ENCODE measurements at regions not wholly inside any gene's neighbourhood (a gene's known extent, or its start where the extent isn't known, plus 50 kb on each side); places are given as distances from the start of the nearest gene placed in this dataset.

DNA sequence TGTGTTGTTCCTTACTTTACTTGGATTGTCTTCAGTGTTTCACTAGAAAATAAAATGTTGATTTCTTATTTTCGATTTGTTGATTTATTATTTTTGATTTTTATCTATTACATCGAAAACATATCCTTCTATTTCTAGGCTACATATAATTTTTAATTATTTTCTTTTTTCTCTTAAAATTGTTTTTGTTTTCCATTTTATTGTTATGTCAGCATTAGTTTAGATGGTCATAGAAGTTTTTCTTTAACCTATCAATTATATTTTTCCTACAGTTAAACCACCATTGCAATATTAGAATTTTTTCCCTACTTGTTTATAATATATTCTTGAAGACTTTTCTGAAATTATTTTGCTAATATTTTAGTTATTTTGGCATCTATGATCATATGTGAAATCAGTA, 1685.1 kb downstream of the RPA4 start:
- DNase-seq (ENCODE audit: low spot score) = no peak

DNA sequence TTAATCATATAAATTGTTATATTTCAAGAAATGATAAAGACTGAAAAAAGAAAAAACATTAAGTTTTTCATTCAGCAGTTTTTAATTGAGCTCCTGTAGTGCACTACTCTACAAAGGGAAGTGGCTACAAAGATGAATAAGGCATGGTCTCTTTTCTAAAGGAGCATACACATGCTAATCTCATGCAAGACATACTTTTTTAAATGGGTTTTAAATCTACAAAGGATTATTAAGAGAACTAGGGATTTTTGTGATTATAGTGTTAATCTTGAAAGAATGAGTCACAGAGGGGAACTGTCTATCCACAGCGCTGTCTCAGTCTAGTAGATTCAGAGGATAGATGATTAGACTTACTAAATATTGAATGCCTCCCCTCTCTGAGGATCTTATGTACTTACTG, 1722.2 kb downstream of the RPA4 start:
- no peak for DNase-seq (ENCODE audit: low spot score)

DNA sequence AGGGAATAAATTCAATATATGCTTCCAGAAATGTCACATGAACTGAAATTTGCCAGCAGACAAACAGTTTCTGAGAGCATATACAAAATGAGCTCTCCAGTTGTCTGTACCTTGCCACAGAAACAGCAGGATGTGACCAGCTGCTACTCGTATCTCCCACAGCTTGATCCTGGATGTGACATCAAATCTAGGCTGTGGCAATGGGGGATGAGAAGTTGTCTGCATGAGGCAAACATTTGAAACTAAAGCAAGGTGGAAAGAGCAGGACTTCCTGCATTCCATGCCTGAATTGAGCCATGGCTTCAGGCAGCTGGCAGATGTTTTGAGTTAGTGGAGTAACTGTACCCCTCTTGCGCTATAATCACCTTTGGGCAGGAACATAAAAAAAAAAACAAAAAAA, 1724.0 kb downstream of the RPA4 start:
- no peak for DNase-seq (ENCODE audit: low spot score)

DNA sequence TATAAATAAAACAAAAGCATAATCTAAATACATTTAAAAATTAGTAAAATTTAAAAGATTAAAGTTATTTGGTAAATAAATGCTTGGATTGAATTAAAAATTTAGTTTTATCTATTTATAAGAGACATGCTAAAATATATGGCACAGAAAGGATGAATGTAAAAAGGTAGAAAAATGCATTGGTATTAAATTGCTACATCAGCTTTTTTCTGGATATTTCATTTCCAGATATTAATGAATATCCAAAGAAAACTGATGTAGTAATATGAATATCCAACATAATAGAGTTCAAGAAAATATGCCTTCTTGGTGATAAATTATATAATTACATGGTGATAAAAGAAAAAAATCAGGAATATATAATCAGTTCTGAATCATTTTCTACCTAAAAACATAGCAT, 1743.9 kb downstream of the RPA4 start:
- no peak for DNase-seq (ENCODE audit: low spot score)

DNA sequence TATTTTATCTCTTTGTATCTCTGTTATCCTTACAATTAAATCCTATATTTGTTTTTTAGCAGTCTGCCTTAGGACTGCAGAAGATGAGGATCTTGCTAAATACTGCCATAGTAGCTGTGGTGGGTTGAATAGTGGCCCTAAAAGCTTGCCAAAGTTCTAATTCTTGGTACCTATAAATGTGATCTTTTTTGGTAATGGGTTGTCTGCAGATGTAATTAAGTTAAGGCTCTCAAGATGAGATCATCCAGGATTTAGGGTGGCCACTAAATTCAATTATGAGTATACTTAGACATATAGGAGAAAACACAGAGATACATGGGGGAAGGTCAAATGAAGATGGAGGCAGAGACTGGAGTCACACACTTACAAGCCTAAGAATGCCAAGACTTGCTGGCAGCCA, 1753.7 kb downstream of the RPA4 start:
- DNase-seq (ENCODE audit: low spot score) = no peak

DNA sequence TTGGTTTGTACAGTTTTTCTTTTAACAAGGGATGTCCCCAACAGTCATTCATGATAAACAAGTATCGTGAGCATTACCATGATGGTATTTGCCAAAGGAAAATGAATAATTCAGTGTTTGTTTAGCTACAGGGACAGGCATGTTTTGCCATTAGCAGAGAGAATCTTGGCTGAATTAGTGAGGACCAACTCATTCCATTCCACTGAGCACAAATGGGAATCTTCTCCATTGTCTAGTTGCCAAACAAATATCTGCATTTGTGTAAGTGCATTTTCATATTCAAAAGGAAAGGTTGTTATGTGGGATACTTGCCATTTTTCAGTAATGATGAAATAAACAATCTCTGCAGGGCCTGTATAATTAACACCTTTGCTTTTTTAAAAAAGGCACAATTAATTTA, 1762.6 kb downstream of the RPA4 start:
- DNase-seq (ENCODE audit: low spot score) = no peak

DNA sequence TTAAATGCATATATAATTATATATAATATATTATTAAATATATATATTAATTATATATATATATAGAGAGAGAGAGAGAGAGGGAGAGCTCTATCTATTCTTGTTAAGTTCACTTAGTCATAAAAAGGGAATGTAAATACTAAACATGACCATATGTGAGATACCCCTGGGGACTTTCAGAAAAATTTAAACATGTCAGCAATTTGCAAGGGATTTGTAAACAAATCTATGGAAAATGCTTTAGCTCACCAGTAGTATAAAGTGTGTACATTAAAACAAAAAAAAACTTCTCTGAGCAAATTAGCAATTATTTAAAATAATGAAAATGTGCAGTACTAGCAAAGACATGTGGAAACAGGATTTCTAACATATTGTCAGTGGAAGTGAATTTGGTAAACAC, 1755.5 kb downstream of the PCDH19 start:
- DNase-seq (ENCODE audit: low spot score) = no peak

All from A172 (cell line).